Activated gamma-delta T cell (primary cell): ENCODE measurements at regions not wholly inside any gene's neighbourhood (a gene's known extent, or its start where the extent isn't known, plus 50 kb on each side); places are given as distances from the start of the nearest gene placed in this dataset.

Source experiments
- DNase-seq: peaks from one replicate; lab custom pipeline; 2025; lab: John Stamatoyannopoulos, UW

- DNase-seq, result no peak
These were observed 1420.3 kb downstream of the UQCRFS1 start for GRCh38 chr19:27792576-27793127.

- DNase-seq, result no peak
These were observed 1432.4 kb downstream of the UQCRFS1 start for GRCh38 chr19:27780367-27781075.

- DNase-seq, result no peak
These were observed 1433.0 kb downstream of the UQCRFS1 start for GRCh38 chr19:27779954-27780353.

- no peak for DNase-seq
These were observed 1435.2 kb downstream of the UQCRFS1 start for GRCh38 chr19:27777726-27778125.

GRCh38 chr19:27777242-27777641 lies 1435.7 kb downstream of the UQCRFS1 start:
- no peak for DNase-seq

GRCh38 chr19:27776524-27776923 lies 1436.4 kb downstream of the UQCRFS1 start:
- DNase-seq, result no peak

GRCh38 chr19:27776020-27776419 lies 1436.9 kb downstream of the UQCRFS1 start:
- DNase-seq, result no peak

- no peak for DNase-seq
These were observed 1437.6 kb downstream of the UQCRFS1 start for GRCh38 chr19:27775395-27775794.

- no peak for DNase-seq
These were observed 1438.1 kb downstream of the UQCRFS1 start for GRCh38 chr19:27774827-27775226.

GRCh38 chr19:27774337-27774736 lies 1438.6 kb downstream of the UQCRFS1 start:
- DNase-seq, result no peak

- no peak for DNase-seq
These were observed 1439.4 kb downstream of the UQCRFS1 start for GRCh38 chr19:27773318-27774094.

GRCh38 chr19:27772059-27772458 lies 1440.9 kb downstream of the UQCRFS1 start:
- no peak for DNase-seq

- DNase-seq, result no peak
These were observed 1442.9 kb downstream of the UQCRFS1 start for GRCh38 chr19:27770095-27770494.

GRCh38 chr19:27767234-27767633 lies 1445.7 kb downstream of the UQCRFS1 start:
- DNase-seq, result no peak

- no peak for DNase-seq
These were observed 1446.8 kb downstream of the UQCRFS1 start for GRCh38 chr19:27765912-27766725.

GRCh38 chr19:27765397-27765796 lies 1447.6 kb downstream of the UQCRFS1 start:
- no peak for DNase-seq

- no peak for DNase-seq
These were observed 1448.7 kb downstream of the UQCRFS1 start for GRCh38 chr19:27764186-27764804.

GRCh38 chr19:27762933-27763332 lies 1450.0 kb downstream of the UQCRFS1 start:
- no peak for DNase-seq

GRCh38 chr19:27759896-27760295 lies 1453.1 kb downstream of the UQCRFS1 start:
- no peak for DNase-seq

- DNase-seq, result no peak
These were observed 1454.1 kb downstream of the UQCRFS1 start for GRCh38 chr19:27758626-27759505.

GRCh38 chr19:27754700-27755099 lies 1458.3 kb downstream of the UQCRFS1 start:
- no peak for DNase-seq
